ENCODE measurements at regions not wholly inside any gene's neighbourhood (a gene's known extent, or its start where the extent isn't known, plus 50 kb on each side); places are given as distances from the start of the nearest gene placed in this dataset.

GRCh38 chr9:27655441-27655840 is 82.2 kb upstream of the C9orf72 start:
- TF ChIP-seq POLR2A (IDR thresholded peaks at IDR 0.05) (no peak), CTCF (IDR thresholded peaks at IDR 0.05) (no peak)

Measured in prostate gland (tissue), 2 donors.